ENCODE measurements at regions not wholly inside any gene's neighbourhood (a gene's known extent, or its start where the extent isn't known, plus 50 kb on each side); places are given as distances from the start of the nearest gene placed in this dataset.

- TF ChIP-seq CTCF (conservative IDR thresholded peaks at IDR 0.05), result no peak
- TF ChIP-seq EZH2 (IDR thresholded peaks at IDR 0.05; ENCODE audit: low read depth), result no peak
These were observed 119.4 kb downstream of the UQCRFS1 start for GRCh38 chr19:29093553-29093908.

All from PC-9 (cell line).